Hematopoietic multipotent progenitor cell treated with erythropoietin and hydrocortisone succinate and interleukin-3 and kit ligand, for 4 days (in vitro differentiated cells): ENCODE measurements at regions not wholly inside any gene's neighbourhood (a gene's known extent, or its start where the extent isn't known, plus 50 kb on each side); places are given as distances from the start of the nearest gene placed in this dataset.
A peak's percentile ranks its signal among the peaks of the same experiment; 100 is the strongest.
"Not testable (repeated sequence)": the region's sequence is repeated elsewhere in the genome, so short reads cannot be mapped to it uniquely, and the experiment has no call there.

Experiments
- DNase-seq: peaks from one replicate; pipeline ENCODE4 v3.0.0-alpha.2; 2015

DNA sequence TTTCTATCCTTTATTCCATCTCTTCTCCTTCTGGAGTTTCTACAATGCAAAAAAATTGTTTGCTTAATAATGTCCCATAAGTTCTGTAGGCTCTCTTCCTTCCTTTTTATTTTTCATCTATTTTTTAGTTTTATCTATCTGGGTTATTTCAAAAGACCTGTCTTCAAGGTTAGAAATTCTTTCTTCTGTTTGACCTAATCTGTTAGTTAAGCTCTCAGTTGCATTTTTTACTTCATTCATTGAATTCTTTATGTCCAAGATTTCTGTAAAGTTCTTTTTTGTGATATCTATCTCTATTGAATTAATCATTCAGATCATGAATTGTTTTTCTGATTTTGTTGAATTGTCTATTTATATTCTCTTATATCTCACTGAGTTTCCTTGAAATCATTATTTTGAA lies 145.9 kb upstream of the TLE4 start:
- DNase-seq: no peak

DNA sequence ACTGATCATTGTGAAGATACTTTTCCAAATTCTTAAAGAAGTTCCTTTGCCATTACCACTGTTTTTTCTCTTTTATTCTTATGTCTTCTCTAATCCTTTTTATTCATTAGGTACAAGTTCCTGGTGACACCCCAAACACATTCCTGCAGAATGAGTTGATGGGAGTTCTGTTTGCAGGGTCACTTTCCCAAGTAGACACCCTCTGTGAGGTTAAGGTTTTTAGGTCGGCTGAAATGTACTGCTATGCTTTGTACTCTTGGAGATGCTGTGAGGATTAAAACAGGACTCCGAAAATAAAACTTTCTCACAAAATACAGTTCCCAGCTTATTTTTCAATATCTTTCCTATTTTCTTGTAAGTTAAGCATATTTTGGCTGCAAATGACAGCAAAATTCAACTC lies 143.3 kb upstream of the TLE4 start:
- DNase-seq: no peak

DNA sequence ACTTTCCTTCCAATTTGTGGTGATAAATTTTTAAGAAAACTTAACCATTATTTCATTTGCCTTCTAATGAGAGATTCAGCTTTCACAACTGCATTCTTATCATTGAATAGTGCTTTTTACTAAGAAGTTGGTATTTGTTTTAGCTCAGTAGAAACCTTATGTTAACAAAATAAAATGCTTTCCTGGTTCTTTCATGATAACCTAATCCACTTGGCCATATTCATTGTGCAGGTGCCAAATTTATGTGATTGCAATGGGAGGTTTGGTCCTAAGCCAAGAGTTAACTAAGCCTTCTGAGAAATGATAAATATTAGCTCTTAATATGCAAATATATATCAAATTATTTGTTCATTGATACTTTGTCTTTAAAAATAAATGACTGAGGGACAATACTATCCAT lies 141.1 kb upstream of the TLE4 start:
- no peak for DNase-seq

DNA sequence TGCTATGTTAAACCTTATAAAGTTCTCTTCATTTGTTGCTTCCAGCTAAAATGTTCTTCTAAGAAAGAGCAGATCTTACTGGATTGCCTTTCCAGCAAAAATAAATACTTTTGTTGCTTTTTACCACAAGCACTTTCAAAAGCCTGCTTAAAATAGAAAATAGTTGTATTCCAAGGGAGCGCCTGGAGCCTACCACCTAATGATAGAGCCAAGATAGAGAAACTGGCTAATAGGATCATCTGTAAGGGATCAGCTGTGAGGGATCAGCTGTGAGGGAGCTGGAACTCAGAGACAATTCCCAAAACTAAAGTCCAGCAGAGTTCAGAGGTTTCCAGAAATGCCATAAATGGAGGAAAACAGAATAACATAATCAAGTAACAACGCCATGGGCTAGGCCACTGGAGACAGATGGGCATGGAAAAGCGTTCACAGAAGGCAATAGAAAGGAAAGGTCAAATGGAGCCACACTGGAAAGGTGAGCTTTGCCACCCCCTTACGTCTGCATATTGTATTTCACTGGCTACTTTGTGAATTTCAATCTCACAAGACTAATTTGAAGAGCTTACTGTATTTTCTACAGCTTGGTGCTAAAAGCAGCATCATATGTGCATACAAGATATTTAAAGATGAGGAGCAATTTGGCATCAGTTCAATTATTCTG lies 140.6 kb upstream of the TLE4 start:
- no peak for DNase-seq

DNA sequence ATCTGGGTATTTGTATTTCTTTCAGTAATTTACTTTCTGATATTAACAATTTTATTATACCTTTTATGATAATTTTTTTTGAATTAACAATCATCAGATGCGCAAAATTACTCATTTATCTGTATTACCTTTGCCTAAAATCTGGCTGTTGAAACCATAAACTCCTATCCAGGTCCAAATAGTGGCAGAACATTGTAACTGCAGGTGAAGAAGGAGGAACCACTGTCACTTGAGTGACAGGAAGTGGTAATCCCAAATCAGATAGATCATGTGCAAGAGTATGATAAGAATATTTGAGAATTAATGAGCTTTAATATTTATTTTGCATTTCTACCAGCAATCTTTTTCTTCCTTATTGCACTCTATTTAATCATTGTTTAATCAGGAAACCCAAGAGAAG lies 139.3 kb upstream of the TLE4 start:
- DNase-seq: peak; percentile 34

DNA sequence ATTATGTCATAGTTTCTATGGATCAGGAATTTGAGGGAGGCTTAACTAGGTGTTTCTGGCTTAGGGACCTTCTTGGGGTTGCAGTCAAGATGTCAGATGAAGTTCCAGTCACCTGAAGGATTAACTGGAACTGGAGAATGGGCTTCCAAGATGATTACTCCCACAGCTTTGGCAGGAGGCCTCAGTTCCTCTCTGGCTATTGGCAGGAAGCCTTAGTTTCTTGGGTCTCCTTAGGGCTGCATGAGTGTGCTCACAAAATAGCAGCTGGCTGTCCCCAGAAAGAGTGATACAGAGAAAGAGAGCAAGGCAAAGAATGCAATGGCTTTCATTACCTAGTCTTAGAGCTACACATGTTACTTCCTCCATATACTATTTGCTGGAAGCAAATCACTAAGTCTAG lies 138.1 kb upstream of the TLE4 start:
- no peak for DNase-seq

DNA sequence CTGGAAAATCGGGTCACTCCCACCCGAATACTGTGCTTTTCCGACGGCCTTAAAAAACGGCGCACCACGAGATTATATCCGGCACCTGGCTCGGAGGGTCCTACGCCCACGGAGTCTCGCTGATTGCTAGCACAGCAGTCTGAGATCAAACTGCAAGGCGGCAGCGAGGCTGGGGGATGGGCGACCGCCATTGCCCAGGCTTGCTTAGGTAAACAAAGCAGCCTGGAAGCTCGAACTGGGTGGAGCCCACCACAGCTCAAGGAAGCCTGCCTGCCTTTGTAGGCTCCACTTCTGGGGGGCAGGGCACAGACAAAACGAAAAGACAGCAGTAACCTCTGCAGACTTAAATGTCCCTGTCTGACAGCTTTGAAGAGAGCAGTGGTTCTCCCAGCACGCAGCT lies 132.5 kb upstream of the TLE4 start:
- DNase-seq: not testable (repeated sequence)

DNA sequence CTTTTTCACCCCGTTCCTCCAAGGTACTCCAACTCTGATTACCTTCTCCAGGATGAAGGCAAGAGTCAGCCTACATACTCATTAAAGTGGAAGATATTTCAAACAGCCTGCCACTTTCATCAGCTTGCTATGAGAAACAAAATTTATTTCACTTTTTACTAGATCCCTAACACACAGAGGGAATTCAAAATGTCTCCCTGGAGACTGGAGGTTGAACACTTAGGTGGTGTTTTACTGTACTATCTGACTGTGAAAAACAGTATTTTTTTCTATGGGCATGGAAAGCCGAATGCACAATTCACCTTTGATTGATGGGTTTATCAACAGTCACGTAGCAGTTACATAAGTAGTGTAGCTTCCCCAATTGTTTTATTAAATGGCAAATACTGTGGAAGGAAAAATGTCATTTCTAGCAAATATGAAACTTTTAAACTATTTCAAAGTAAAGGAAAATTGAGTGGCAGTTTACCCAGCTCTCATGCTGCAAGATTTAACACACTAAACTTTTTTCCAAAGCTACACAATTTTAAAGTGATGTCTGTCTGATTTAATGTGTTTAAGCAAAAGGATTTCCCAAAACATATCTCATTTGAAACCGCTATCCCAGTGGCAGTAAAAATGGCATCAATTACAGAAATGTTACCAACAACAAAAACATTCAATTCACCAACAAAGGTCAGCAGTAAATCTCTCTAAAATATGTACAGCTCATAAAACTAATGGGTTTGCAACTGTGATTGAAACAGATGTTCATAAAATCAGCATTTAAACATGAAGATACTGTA lies 125.0 kb upstream of the TLE4 start:
- no peak for DNase-seq

DNA sequence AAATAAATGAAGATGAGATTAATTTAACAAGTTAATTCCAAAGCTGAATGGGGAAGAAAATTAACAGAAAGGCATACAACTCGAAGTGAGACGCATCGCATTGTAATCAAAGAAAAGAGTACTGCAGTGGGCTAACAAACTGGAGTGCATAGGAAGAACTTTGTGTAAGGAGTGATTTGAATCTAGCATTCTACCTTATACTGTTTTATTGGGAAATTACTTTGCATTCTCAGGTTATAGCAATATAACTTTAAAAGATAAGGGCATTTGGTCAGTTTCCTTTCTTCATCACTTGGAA lies 124.5 kb upstream of the TLE4 start:
- no peak for DNase-seq

DNA sequence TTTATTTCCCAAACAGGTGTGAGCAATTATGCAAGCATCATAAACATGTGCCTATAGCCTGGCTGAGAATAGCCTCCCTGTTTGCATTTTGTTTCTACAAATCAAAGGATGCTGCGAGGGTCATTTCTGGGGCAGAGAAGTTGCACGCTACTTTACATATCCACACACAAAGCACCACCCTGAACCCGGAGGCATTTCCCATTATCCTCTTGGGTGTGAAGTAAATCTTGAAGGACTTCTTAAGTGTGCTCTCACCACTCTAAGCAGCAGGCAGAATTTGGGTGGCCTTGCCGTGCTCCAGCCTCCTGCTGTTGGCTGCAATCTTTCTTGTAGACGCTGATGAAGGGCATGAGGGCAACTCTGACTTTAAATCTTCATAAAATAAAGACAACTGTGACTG lies 124.0 kb upstream of the TLE4 start:
- DNase-seq: no peak

DNA sequence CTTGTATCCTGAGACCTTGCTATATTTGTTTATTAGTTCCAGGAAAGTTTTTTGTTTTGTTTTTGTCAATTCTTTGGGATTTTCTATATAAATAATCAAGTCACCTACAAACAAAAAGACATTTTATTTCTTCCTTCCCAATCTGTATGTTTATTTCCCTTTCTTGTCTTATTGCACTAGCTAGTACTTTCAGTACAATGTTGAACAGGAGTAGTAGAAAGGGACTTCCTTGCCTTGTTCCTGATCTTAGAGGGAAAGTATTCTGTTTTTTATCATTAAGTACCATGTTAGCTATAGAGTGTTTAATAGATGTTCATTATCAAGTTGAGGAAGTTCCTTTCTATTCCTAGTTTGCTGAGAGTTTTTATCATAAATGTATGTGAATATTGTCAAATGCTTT lies 119.5 kb upstream of the TLE4 start:
- no peak for DNase-seq

DNA sequence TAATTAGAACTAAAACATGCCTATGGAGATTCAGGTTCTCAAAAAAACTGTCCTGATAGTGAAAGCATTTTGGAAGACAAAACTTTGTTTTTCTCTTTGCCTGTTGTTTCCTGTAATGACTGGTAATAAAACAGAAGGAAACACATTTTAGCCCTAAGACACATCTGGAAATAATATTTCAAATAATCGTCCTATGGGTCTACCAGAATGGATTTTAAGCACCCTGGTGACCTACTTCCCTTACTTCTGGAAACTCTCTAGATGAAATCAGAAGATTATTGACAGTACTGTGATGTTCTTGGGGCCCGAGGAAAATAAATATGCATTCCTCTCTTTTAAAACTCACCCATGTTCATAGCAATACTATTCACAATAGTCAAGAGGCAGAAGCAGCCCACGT lies 110.1 kb upstream of the TLE4 start:
- DNase-seq: no peak

DNA sequence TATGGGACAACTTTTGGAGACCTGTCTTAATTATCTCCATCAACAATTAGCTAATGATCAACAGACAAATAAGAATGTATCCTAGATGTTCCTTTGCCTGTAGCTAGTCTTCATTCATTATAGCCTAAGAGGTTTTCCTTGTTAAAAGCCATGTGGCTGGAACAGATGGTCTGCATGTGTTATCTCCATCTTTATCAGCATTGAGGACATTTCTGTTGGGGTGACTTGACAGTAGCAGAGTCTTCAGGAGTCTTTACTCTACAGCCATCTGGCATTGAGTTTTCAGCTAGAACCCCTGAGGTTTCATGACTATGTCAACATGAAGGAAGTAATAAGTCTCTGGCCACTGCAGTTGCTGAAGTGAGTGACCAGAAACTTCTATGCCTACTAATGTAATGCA lies 106.6 kb upstream of the TLE4 start:
- DNase-seq: no peak

DNA sequence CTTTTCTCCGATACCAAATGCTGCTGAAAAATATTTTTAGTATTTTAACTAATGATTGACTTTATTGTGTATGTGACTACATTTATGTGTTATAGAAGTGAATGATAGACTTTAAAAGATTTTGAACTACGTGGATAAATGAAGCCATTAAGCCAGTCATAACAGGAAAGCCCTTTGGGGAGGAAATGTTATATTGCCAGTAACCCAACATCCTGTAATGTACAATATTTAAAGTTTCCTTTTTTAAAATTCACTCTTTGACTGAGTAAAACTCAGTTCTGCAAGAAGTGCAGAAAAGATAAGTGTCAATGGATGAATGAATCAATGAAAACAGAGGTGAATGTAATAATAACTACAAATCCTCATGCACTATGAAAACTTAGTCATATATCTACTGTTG lies 102.6 kb upstream of the TLE4 start:
- DNase-seq: no peak

DNA sequence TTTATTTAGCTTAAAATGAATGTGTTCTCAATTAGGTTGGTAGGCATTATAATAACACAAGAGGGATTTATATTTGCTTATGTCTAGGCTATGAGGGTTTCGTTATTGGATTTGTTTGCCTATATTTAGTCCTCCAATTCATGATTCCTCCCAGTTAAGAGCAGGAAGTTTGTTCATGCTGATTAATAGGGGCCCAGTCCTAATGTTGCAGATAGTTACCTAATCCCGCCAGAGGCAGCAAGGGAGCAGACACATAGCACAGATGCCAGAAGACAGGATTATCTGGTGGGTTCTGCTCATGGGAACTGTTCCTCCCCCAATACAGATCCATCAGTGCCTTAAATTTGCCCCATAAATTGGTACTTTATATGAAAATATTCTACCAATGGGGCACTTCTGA lies 100.8 kb upstream of the TLE4 start:
- DNase-seq: no peak

DNA sequence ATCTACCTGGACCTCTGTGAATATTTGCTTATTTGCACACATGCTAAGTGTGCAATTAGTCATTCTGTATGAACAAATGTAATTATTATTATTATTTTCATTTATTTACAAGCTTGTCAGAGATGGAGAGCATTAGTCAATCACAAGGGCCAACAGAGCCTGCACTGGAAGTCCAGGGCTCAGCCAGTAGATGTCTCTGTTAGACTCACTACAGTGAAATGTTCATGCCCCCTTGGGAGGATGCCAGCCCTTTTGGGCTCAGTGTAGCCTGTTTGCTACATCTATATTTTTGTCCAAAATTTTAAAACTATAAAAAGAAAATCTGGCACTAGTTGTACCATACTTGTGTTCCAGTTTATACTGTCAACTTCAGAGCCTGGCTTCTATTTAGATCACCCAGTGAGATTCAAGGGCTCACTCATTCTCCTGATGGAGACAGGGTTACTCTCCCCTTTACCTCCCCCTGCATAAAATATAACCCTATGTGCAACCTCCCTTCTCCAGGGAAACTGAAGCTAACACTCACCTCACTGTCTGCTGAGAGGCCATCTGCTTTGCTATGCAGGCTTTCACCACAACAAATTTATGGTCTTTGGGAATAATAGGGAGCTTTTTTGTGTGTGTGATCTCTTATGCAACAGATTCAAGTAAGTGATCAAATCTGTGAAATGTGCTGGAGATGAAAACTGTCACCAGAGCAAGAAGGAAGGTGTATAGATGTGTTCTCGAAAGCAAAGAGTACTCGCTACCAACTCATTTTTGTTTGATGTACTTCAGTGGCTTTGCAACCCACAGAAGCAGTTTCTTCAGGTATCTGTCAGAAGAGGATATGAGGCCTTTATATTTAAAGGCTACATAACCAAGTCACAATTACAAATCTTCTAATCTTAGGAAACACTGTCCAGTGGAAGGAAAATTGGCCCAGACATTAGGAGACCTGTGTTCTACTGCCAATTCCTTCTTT lies 99.9 kb upstream of the TLE4 start:
- peak; percentile 57 for DNase-seq

DNA sequence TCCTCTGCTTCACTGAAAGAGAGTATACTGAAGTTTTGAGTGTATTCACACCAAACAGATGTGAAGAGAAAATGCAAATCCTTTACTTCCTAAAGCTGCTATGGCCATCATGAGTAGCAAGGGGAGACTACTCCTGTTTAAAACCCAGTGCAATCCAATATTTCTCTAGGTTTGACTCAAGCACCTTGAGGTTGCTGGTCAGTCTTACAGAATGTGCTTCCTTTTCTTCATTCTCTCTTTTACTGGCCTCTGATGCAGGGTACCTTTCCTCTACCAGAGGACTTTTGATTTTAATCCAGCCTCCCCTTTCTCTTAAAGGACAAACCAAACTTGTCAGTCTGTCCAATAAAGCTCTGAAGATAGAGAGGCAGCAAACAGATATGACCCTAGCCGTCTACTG lies 98.1 kb upstream of the TLE4 start:
- no peak for DNase-seq

DNA sequence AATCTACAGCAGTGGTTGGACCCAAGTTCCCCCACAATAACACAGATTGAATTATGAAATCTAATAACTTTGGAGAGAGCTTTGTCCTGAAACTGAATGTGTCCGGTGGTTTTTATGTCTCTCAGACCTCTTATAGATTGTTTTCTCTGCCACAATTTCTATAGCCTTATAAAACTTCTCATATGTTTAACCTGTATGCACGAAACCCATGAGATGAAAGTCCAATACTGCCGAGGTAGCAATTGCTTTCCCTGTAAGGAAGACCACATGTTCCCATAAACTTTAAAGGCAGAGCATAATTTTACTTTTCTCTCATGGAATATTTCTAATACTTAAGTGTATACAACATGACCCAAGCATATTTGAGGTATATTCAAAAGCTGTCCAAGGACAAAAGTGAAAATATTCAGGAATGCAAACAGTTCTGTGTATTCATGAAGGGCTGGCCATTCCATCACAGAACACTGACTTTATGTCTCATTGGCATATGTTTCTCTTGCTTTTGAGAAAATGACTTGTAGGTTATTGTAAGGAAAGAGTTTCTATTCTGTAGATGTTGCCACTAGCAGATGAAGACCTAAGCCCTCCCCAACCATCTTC lies 94.4 kb upstream of the TLE4 start:
- no peak for DNase-seq

DNA sequence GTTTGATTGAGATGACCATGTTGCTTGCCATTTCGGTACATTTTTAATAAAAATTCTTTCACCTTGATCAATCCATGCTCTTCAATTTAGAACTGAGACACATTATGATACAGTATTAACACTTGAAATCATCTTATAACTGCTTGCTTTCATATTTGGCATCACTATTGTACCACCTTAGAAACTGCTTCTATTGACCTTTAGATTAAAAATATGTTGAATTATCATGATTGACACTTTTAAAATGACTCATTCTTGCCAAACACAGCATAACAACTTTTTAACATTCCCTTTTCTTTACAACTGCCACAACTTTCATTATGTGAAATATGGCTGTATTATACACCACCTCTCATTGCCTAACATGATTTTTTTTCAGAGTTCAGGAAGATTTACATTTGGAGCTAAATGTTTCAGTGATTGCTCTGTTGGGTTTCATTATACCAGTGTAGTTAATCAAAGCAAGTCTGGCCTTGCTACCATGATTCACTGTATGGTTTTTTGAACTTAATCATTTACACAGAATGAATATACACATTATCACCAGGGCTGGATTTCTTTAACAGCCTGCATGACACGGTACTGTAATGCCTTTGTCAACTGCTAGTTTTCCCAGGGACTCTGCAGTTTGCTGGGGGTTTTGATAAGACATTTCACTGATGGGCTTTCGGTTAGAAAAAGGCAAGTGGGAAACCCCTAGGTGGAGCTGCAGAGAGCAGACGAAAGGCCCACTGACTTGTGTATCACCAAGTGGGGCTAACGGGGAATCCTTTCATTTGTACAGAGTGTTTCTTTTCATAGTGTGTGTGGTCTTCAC lies 93.6 kb upstream of the TLE4 start:
- peak; percentile 66 for DNase-seq

DNA sequence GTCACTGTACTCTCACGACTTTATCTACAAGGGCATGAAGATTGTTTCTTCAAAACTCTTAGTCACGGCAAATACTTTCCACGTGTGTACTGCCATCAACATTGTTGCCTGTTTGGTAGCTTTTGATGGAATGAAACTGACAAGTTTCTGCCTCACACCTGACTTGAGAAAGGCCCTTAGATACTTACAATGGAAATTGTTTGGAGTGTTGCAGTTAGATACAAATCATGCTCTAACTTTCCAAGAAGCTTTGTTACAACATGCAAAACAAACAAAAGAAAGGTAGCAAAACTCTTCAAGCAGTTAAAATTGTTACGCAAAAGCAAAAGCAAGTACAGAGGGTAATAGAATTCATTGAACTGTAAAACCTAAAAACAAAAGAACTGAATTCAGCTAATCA lies 91.1 kb upstream of the TLE4 start:
- no peak for DNase-seq

DNA sequence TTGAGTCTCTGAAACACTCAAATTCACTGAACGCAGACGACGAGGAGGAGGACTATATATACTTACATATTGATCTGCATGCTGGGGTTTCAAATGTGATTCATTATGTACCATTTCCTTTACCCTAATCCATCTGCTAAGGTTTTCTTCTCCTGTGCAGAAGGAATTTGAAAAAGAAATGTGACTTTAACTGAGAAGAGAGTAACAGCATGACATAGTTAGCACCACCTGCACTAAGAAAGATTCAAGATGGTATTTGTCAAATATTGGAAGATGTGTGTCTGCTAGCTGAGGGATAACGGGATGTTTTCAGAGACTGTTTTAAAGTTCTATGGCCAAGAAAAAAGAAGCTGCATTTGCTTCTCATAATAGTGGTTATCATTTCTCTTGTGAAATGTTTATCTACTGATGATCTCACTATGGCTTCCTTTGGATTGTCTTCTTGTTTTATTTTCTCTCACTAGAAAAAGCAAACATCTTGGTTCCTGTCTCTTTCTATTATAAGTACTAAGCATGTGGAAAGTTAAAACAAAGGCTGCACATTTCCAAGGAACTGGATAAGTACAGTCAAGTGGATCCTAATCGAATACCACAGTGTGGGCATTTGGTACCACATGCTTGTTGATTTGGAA lies 89.8 kb upstream of the TLE4 start:
- DNase-seq: peak; percentile 22

DNA sequence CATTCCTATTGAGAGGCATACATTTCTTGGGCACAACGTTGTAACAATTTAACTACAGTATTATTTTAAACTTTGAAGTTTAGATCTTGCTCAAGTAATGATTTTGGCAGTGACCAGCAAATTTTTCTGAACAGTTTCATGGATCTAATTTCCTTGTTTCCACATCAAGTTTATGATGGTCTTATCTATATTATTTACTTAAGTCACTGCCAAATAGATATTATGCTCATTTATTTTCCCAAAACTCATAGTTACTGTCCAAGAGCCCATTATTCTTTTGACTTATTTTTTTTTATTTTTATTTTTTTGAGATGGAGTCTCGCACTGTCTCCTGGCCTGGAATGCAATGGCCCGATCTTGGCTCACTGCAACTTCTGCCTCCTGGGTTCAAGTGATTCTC lies 86.5 kb upstream of the TLE4 start:
- no peak for DNase-seq
